ENCODE measurements at regions not wholly inside any gene's neighbourhood (a gene's known extent, or its start where the extent isn't known, plus 50 kb on each side); places are given as distances from the start of the nearest gene placed in this dataset.

DNA sequence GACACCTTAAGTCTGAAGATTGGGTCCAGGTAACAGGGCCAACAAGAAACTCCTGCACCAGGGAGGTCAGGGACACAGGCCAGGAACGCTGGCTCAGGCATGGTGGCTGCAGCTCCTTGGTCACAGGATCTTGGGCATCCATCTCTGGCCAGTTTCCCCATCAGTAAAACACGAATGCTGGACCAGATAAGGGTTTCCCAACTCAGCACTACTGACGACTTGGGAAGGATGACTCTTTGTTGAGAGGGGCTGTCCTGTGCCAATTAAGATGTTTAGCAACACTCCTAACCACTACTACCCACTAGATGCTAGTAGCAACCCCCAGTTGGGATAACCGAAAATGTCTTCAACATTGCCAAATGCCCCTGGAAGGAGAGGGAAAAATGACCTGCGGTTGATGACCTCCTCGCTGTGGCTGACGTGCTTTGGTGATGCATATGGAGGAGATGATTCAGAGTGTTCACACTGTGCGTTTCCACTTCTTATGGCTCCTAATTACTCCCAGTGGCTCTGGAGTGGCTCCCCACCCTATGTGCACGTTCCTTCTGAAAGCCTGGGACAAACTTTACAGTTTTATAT lies 261.9 kb downstream of the CDH26 start:
- no peak overlapping the region for H3K4me3 ChIP-seq (ENCODE audit: low read depth, poor library complexity, severe bottlenecking)
- TF ChIP-seq, protein P1, sequence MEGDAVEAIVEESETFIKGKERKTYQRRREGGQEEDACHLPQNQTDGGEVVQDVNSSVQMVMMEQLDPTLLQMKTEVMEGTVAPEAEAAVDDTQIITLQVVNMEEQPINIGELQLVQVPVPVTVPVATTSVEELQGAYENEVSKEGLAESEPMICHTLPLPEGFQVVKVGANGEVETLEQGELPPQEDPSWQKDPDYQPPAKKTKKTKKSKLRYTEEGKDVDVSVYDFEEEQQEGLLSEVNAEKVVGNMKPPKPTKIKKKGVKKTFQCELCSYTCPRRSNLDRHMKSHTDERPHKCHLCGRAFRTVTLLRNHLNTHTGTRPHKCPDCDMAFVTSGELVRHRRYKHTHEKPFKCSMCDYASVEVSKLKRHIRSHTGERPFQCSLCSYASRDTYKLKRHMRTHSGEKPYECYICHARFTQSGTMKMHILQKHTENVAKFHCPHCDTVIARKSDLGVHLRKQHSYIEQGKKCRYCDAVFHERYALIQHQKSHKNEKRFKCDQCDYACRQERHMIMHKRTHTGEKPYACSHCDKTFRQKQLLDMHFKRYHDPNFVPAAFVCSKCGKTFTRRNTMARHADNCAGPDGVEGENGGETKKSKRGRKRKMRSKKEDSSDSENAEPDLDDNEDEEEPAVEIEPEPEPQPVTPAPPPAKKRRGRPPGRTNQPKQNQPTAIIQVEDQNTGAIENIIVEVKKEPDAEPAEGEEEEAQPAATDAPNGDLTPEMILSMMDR (IDR thresholded peaks at IDR 0.05), result no peak
- TF ChIP-seq POLR2A (IDR thresholded peaks at IDR 0.05), result no peak
- DNase-seq (ENCODE audit: low spot score in 2 of 2), result peak in 1 of 2 donors; percentile 40
- intact Hi-C loops (cut with DNase I; ENCODE audit: low total_unique reads), result no loop called here
- WGBS, 2 donors, result 74 to 81% methylated on average over 9 of the region's 9 CpGs

DNA sequence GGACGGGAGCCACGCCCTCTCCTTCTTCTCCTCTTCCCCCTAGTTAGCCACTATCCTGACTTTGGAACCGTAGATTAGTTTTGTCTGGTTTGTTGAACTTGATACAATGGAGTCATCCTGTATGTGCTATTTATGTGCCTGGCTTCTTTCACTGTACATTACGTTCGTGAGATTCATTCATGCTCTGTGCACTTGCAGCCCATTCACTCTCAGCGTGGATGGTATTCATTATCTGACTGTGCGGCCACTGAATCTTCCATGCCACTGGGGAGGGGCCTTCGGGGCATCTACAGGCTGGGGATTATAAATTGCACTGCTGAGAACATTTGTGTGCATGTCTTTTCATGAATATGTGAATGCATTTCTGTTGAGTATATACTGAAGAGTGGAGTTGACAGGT lies 262.5 kb downstream of the CDH26 start:
- H3K4me3 ChIP-seq (ENCODE audit: low read depth, poor library complexity, severe bottlenecking), result no peak overlapping the region
- DNase-seq (ENCODE audit: low spot score in 2 of 2), result no peak
- TF ChIP-seq POLR2A (IDR thresholded peaks at IDR 0.05), result no peak
- TF ChIP-seq, protein P1 (IDR thresholded peaks at IDR 0.05), result no peak
- WGBS, 2 donors, result 70 to 75% methylated on average over 8 of the region's 8 CpGs
- intact Hi-C loops (cut with DNase I; ENCODE audit: low total_unique reads), result no loop called here

DNA sequence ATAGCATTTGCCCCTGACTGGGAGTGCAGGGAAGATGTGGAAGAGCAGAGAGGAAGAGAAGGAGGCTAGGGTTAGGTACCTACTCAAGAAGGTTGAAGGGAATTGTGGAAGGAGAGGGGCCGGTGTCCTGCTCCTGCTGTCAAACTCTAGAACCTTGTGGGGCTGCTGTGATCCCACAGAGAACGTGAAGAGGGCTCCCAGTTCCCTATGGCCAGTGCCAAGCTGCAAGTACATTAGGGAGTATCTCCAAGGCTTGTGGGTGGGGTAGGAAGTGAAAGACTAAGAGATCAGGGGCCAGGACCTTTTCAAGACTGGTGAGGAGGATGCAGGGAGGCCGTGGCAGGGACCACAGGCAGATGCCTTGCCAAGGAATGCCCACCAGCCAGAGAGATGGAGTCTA lies 263.4 kb downstream of the CDH26 start:
- intact Hi-C loops (cut with DNase I; ENCODE audit: low total_unique reads), result no loop called here
- TF ChIP-seq, protein P1 (IDR thresholded peaks at IDR 0.05), result no peak
- DNase-seq (ENCODE audit: low spot score in 2 of 2), result no peak
- no peak overlapping the region for H3K4me3 ChIP-seq (ENCODE audit: low read depth, poor library complexity, severe bottlenecking)
- 83 to 88% methylated on average over 3 of the region's 3 CpGs for WGBS, 2 donors

DNA sequence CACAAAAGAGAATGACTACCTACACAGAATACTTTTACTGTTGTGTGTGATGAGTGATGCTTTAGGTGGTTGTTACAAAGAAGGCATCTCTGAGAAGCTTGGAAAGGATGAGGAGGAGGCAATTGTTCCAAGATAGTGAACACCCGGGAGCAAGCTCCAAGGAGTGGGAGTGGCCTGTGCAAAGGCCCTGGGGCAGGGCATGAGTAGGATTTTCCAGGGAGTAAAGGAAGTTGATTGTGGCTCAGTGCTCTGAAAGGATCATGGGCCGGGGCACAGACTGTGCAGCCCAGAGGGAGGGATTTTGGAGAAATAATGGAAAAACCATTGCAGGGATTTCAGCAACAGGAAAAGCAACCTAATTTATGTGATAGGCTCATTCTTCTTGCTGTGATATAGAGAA lies 264.3 kb downstream of the CDH26 start:
- no peak overlapping the region for H3K4me3 ChIP-seq (ENCODE audit: low read depth, poor library complexity, severe bottlenecking)
- DNase-seq (ENCODE audit: low spot score in 2 of 2), result no peak
- intact Hi-C loops (cut with DNase I; ENCODE audit: low total_unique reads), result no loop called here
- WGBS, 2 donors, result 5 to 42% methylated on average over 2 of the region's 2 CpGs
- TF ChIP-seq POLR2A (IDR thresholded peaks at IDR 0.05), result no peak

DNA sequence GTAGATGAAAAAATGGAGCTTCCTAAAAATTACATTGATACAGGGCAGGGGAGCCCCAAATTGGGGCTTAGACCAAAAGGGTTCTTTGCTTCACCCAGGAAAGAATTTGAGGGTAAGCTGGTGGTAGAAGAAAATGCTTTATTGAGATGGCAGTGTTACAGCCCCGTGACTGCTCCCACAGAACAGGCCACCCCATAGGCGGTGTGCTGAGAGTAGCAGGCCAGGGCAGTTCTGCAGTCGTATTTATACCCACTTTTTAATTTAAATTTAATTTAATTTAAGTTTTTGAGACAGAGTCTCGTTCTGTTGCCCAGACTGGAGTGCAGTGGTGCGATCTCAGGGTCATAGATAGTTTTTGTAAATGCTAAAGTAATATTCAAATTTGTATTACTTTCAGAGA lies 265.0 kb downstream of the CDH26 start:
- TF ChIP-seq, protein P1 (IDR thresholded peaks at IDR 0.05), result no peak
- no peak for TF ChIP-seq POLR2A (IDR thresholded peaks at IDR 0.05)
- H3K4me3 ChIP-seq (ENCODE audit: low read depth, poor library complexity, severe bottlenecking), result no peak overlapping the region
- no peak for DNase-seq (ENCODE audit: low spot score in 2 of 2)
- 87 to 90% methylated on average over 5 of the region's 5 CpGs for WGBS, 2 donors
- intact Hi-C loops (cut with DNase I; ENCODE audit: low total_unique reads), result no loop called here

DNA sequence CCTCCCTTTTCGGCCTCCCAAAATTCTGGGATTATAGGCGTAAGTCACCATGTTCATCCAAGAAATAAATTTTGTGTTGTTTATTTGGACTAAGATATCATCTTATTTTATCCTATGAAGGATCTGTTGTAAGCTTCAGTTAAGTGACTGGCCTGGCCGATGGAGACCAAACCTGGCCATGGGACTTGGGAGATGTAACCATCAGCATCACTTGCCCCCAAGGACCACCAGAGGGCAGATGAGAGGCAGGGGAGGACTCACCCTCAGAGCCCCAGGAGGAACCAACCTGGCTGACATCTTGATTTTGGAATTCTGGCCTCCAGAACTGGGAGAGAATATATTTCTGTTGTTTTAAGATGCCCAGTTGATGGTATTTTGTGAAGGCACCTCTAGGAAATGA lies 266.7 kb downstream of the CDH26 start:
- WGBS, 2 donors, result 91 to 94% methylated on average over 3 of the region's 3 CpGs
- intact Hi-C loops (cut with DNase I; ENCODE audit: low total_unique reads), result no loop called here
- DNase-seq (ENCODE audit: low spot score in 2 of 2), result peak in 1 of 2 donors; percentile 54
- no peak overlapping the region for H3K4me3 ChIP-seq (ENCODE audit: low read depth, poor library complexity, severe bottlenecking)
- TF ChIP-seq, protein P1 (IDR thresholded peaks at IDR 0.05), result no peak
- no peak for TF ChIP-seq POLR2A (IDR thresholded peaks at IDR 0.05)

Data from lower leg skin (tissue), 4 donors.